HFF-Myc (cell line): ENCODE measurements at regions not wholly inside any gene's neighbourhood (a gene's known extent, or its start where the extent isn't known, plus 50 kb on each side); places are given as distances from the start of the nearest gene placed in this dataset.

Source experiments
- DNase-seq: peaks from one replicate; pipeline ENCODE4 v3.0.0-alpha.2; 2011; ENCODE audit warnings: low read depth; ENCODE audit errors: extremely low read depth
- H3K4me3 ChIP-seq: replicated peaks from 2 replicates; pipeline ENCODE4 v1.5.1; 2011; ENCODE audit warnings: low read depth, mild to moderate bottlenecking, control low read depth, low read length
- TF ChIP-seq, protein P1 (sequence below): IDR thresholded peaks from 2 replicates; pipeline ENCODE4 v1.5.1; 2012; ENCODE audit warnings: mild to moderate bottlenecking, low read depth, low read length, control low read depth; ENCODE audit errors: missing control alignments

DNA sequence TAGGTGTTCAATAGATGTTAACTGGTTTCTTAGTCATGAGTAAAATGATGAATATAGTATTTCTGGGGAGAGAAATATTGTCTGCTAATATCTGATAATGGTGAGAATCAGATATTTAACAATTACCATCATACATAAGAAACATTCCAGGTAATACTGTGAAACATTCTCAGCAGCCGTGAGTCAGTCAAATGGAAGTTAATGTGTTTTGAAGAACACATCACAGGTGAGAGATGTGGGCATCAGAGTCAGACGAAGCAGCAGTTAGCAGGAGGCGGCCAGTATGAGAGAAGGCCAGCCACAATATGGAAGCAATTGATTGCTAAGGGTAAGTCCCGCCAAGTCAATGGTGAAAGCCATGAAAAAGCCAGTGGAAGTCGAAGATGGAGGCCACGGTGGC is 1035.9 kb downstream of the TUSC7 start:
- H3K4me3 ChIP-seq = no peak overlapping the region
- TF ChIP-seq, protein P1, sequence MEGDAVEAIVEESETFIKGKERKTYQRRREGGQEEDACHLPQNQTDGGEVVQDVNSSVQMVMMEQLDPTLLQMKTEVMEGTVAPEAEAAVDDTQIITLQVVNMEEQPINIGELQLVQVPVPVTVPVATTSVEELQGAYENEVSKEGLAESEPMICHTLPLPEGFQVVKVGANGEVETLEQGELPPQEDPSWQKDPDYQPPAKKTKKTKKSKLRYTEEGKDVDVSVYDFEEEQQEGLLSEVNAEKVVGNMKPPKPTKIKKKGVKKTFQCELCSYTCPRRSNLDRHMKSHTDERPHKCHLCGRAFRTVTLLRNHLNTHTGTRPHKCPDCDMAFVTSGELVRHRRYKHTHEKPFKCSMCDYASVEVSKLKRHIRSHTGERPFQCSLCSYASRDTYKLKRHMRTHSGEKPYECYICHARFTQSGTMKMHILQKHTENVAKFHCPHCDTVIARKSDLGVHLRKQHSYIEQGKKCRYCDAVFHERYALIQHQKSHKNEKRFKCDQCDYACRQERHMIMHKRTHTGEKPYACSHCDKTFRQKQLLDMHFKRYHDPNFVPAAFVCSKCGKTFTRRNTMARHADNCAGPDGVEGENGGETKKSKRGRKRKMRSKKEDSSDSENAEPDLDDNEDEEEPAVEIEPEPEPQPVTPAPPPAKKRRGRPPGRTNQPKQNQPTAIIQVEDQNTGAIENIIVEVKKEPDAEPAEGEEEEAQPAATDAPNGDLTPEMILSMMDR = no peak
- DNase-seq = no peak

DNA sequence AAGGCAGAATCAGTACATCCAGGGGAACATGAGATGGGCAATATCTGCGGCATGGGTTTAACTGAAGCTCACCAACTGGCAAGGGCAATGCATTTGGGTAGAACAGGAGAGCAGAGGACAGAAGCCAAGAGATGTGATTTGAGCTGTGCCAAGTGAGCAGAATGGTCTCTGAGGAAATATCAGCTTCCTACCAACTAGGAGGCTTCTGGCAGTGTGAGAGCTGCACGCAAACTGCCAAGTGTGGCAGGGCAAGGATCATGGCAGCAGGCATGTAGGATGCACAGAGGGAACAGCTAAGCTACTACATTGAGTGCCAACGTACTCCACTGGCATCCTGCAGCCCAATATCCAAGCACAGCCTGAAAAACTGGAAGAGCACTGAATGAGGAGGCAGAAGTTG is 1036.5 kb downstream of the TUSC7 start:
- TF ChIP-seq, protein P1 = no peak
- DNase-seq = no peak
- no peak overlapping the region for H3K4me3 ChIP-seq

DNA sequence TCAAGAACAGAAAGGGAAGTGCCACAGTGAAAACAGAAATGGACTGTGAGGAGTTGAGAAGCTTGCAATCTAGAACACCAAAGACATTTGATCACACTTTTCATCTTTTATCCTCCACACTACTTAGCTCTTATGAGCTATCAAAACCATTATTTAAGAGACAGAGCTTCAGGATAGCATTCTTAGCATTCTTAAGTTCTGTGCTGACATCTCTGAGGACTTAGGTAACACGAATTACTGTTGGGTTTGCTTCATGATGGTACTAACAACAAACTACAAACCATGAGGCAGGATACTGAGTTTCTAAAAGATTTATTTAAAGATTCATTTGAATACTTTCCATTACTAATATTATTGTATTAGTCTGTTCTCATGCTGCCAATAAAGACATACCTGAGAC is 1038.6 kb downstream of the TUSC7 start:
- no peak for DNase-seq
- TF ChIP-seq, protein P1 = no peak
- H3K4me3 ChIP-seq = no peak overlapping the region

DNA sequence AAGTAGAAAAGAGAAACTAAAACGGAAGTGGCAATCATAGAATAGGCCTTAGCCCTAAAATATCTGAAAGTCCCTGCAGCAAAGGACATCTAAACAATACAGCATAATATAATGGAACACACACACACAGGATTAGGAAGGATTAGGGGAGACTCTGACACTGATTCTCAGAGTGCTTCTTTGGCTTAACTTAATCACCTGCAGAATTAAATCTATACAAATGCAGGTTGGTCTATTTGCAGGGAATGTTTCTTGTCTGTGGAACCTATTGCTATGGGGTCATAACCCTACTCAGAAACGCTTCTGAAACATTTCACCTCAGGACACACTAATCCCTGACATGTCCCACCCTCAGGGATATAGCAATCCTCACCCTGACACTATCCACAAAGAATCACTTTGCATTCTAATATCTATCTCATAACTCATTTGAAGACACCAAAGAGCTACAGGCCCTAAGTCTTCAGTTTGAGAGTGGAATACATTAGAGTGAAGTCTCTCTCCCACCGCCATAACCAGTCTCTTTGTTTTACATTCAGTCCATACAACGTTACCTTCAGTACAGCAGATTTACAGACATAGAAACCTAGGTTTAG is 1041.2 kb downstream of the TUSC7 start:
- no peak overlapping the region for H3K4me3 ChIP-seq
- TF ChIP-seq, protein P1 = no peak
- no peak for DNase-seq

DNA sequence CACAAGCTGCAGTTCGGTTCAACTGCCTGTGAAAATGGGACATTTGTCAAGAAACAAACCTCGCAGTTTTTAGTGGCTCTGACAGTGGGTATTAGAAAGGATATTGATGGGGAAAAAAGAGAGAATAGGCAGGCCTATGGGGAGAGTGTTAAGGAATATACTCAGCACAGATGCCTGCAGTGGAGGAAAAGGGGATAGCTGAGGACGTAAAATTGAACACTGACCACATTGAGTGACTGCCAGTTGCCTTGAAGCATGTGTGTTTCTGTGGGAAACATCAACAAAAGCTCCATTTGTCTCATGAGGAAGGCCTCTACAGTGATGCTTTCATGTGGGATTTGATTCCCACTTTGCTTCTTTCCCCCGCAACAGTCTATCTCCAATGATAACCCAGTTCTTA is 1042.1 kb downstream of the TUSC7 start:
- TF ChIP-seq, protein P1 = no peak
- H3K4me3 ChIP-seq = no peak overlapping the region
- DNase-seq = no peak

DNA sequence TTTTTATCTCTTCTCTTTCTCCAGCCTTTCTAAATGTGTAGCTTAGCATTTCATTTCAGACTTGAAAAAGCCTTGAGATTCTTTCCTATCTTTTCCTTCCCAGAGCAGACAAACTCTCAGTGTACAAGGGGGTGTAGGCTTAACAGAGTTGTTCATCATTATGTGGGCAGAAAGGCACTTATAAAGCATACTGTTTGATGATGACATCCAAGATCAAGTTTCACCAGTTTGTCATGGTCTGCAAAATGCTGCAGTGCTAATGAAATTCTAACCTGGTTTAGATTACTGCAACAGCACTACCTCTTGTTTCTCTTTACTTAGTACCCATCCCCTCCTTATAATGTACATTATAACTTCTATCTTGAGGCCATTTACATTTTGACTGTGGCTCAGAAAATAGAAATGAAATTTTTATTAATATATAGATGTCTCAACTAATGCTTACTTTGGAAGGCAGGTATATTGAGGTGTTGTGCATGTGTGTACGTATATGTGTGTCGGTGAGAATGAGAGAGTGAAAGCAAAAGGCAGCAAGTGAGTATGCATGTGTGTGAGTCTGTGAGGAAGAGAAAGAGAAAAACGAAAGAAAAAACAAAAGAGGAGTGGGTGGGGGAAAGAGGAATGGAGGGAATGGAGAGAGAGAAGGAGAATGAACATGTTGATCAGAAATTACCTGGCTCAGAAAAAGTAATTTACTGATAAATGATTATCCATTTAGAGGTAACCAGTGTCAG is 1043.6 kb downstream of the TUSC7 start:
- TF ChIP-seq, protein P1 = no peak
- no peak for DNase-seq
- H3K4me3 ChIP-seq = no peak overlapping the region
